Coronary artery (tissue), 2 donors: ENCODE measurements at regions not wholly inside any gene's neighbourhood (a gene's known extent, or its start where the extent isn't known, plus 50 kb on each side); places are given as distances from the start of the nearest gene placed in this dataset.

Experiments used
- DNase-seq: peaks from one replicate; pipeline ENCODE4 v3.0.0-alpha.2; 2017; ENCODE audit warnings: low spot score
- H3K27ac ChIP-seq, 2 donors: fragments of 200-600 bp; sonication (generic); one replicate each; pipeline ENCODE4 v1.5.1; 2016 to 2019
- H3K4me3 ChIP-seq: fragments of 200-600 bp; sonication (generic); 2 replicates; pipeline ENCODE4 v1.5.1; 2016; ENCODE audit warnings: mild to moderate bottlenecking, moderate library complexity
- TF ChIP-seq, protein P1 (sequence below): fragments of 200-600 bp; sonication (generic); IDR thresholded peaks from one replicate; pipeline ENCODE4 v1.5.1; 2019; ENCODE audit warnings: antibody characterized with exemption

DNA sequence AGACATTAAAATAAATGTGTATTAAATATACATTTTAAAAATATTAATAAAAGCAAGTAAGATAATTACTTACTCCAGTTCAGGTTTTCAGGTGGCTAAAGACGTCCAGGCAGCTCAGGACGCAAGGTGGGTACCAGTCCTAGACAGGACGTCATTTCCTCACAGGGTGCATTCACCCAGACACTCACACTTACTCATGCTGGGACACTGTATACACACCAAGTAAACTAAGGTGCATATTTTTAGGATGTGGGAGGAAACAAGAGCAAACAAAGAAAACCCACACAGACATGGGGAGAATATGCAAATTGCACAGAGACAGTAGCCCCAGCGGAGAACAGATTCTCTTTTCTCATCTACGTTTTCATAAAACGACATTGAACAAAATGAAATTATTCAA is 457.9 kb downstream of the BRINP3 start:
- DNase-seq: no peak
- TF ChIP-seq, protein P1, sequence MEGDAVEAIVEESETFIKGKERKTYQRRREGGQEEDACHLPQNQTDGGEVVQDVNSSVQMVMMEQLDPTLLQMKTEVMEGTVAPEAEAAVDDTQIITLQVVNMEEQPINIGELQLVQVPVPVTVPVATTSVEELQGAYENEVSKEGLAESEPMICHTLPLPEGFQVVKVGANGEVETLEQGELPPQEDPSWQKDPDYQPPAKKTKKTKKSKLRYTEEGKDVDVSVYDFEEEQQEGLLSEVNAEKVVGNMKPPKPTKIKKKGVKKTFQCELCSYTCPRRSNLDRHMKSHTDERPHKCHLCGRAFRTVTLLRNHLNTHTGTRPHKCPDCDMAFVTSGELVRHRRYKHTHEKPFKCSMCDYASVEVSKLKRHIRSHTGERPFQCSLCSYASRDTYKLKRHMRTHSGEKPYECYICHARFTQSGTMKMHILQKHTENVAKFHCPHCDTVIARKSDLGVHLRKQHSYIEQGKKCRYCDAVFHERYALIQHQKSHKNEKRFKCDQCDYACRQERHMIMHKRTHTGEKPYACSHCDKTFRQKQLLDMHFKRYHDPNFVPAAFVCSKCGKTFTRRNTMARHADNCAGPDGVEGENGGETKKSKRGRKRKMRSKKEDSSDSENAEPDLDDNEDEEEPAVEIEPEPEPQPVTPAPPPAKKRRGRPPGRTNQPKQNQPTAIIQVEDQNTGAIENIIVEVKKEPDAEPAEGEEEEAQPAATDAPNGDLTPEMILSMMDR: no peak

GRCh38 chr1:190022709-190023108 is 455.0 kb downstream of the BRINP3 start:
- H3K27ac ChIP-seq: no peak overlapping the region
- TF ChIP-seq, protein P1: no peak
- DNase-seq: no peak
- H3K4me3 ChIP-seq: no peak overlapping the region

More for the DNA sequence above, 457.9 kb downstream of the BRINP3 start:
- Histone ChIP-seq H3K4me3 (no peak overlapping the region), H3K27ac (no peak overlapping the region)

- no peak for DNase-seq
- H3K27ac ChIP-seq: no peak overlapping the region
- TF ChIP-seq, protein P1: no peak
- H3K4me3 ChIP-seq: no peak overlapping the region
Observed at GRCh38 chr1:190029441-190029840, 448.2 kb downstream of the BRINP3 start.

DNA sequence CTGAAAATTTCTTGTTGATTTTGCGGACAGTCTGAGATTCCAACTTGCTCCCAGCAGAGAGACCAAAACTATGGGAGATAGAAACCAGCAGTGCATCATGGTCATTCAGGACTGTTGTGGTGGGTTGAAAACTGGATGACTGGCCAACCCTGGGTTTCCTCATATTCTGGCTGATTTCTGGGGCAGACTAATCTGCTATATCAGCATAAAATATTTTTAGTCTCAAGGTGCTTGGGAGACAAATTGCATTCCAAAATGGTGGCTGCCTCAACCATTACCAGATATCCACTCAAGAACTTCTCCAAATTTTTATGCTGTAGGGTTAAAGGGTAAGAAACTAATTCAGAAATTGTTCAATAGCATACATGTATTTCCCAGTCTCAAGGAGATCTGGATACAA is 434.0 kb downstream of the BRINP3 start:
- DNase-seq: no peak
- H3K27ac ChIP-seq: no peak overlapping the region
- TF ChIP-seq, protein P1: no peak
- no peak overlapping the region for H3K4me3 ChIP-seq

DNA sequence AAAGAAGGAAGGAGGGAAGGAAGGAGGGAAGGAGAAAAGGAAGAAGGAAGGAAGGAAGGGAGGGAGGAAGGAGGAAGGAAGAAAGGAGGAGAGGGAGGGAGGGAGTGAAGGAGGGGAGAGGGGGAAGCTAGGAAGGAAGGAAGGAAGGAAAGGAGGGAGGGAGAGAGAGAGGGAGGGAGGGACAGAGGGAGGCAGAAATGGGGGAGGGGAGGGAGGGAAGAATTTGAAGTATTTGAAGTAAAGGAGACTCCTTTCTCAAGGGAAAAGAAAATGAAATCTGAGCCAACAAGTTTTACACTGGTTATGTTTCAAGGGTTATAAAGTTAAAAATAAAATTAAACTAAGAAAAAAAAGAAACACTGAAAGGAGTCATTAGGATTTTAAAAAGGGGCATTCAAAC is 431.4 kb downstream of the BRINP3 start:
- no peak overlapping the region for H3K4me3 ChIP-seq
- TF ChIP-seq, protein P1: no peak
- no peak for DNase-seq
- H3K27ac ChIP-seq: no peak overlapping the region
